ENCODE measurements at regions not wholly inside any gene's neighbourhood (a gene's known extent, or its start where the extent isn't known, plus 50 kb on each side); places are given as distances from the start of the nearest gene placed in this dataset.

- no peaks in the 10 kb centered on the region for H3K4me1 ChIP-seq
- no peaks in the 10 kb centered on the region for H3K27me3 ChIP-seq
- no peak overlapping the region for H3K4me3 ChIP-seq
- no peaks in the 10 kb centered on the region for H3K9me3 ChIP-seq
- no peak overlapping the region for H3K27ac ChIP-seq
- no peaks in the 10 kb centered on the region for H3K36me3 ChIP-seq
- TF ChIP-seq POLR2A (IDR thresholded peaks at IDR 0.05) (no peak), CTCF (IDR thresholded peaks at IDR 0.05) (peak in 4 of 6 experiments; percentile 22 to 66 (median 62))
- no peak for DNase-seq
These were observed 476.4 kb upstream of the SPHKAP start for GRCh38 chr2:228657807-228658402.

GRCh38 chr2:228655331-228655730, 473.8 kb upstream of the SPHKAP start:
- Histone ChIP-seq H3K27ac (no peak overlapping the region), H3K4me1 (no peaks in the 10 kb centered on the region), H3K9me3 (no peaks in the 10 kb centered on the region), H3K4me3 (no peak overlapping the region), H3K36me3 (no peaks in the 10 kb centered on the region), H3K27me3 (no peaks in the 10 kb centered on the region)
- no peak for DNase-seq
- no peak for TF ChIP-seq POLR2A (IDR thresholded peaks at IDR 0.05)
- TF ChIP-seq CTCF (IDR thresholded peaks at IDR 0.05) = no peak

- Histone ChIP-seq H3K27ac (no peak overlapping the region), H3K36me3 (no peaks in the 10 kb centered on the region), H3K4me3 (no peak overlapping the region), H3K4me1 (no peaks in the 10 kb centered on the region), H3K9me3 (no peaks in the 10 kb centered on the region), H3K27me3 (no peaks in the 10 kb centered on the region)
- no peak for DNase-seq
- TF ChIP-seq POLR2A (IDR thresholded peaks at IDR 0.05) (no peak), CTCF (IDR thresholded peaks at IDR 0.05) (no peak)
These were observed 473.2 kb upstream of the SPHKAP start for GRCh38 chr2:228654707-228655106.

GRCh38 chr2:228653884-228654283, 472.4 kb upstream of the SPHKAP start:
- no peaks in the 10 kb centered on the region for H3K4me1 ChIP-seq
- no peak overlapping the region for H3K27ac ChIP-seq
- no peaks in the 10 kb centered on the region for H3K27me3 ChIP-seq
- DNase-seq = no peak
- no peak overlapping the region for H3K4me3 ChIP-seq
- no peaks in the 10 kb centered on the region for H3K36me3 ChIP-seq
- no peaks in the 10 kb centered on the region for H3K9me3 ChIP-seq
- TF ChIP-seq POLR2A (IDR thresholded peaks at IDR 0.05) = no peak
- TF ChIP-seq CTCF (IDR thresholded peaks at IDR 0.05) = no peak

GRCh38 chr2:228652366-228652765, 470.9 kb upstream of the SPHKAP start:
- no peaks in the 10 kb centered on the region for H3K9me3 ChIP-seq
- H3K27me3 ChIP-seq = no peaks in the 10 kb centered on the region

More at GRCh38 chr2:228652366-228652765, 470.9 kb upstream of the SPHKAP start:
- no peaks in the 10 kb centered on the region for H3K36me3 ChIP-seq
- no peak for DNase-seq
- no peak overlapping the region for H3K4me3 ChIP-seq
- no peaks in the 10 kb centered on the region for H3K4me1 ChIP-seq
- H3K27ac ChIP-seq = no peak overlapping the region
- no peak for TF ChIP-seq CTCF (IDR thresholded peaks at IDR 0.05)
- TF ChIP-seq POLR2A (IDR thresholded peaks at IDR 0.05) = no peak

Data from Peyer's patch (tissue), 4 donors.